Activated gamma-delta T cell treated with anti-CD3 and anti-CD28 coated beads, Interleukin-2, amount 50 U/mL, for 16 hours (primary cell): ENCODE measurements at regions not wholly inside any gene's neighbourhood (a gene's known extent, or its start where the extent isn't known, plus 50 kb on each side); places are given as distances from the start of the nearest gene placed in this dataset.
"Not testable (repeated sequence)": the region's sequence is repeated elsewhere in the genome, so short reads cannot be mapped to it uniquely, and the experiment has no call there.

ENCODE experiments used
- DNase-seq: peaks from one replicate; pipeline ENCODE4 v3.0.0-alpha.2; 2020; ENCODE audit warnings: low read depth

- DNase-seq, result no peak
These were observed 318.8 kb upstream of the PPARGC1A start for GRCh38 chr4:24208691-24209090.

GRCh38 chr4:24204708-24205107 is 314.9 kb upstream of the PPARGC1A start:
- not testable (repeated sequence) for DNase-seq

- DNase-seq, result no peak
These were observed 314.1 kb upstream of the PPARGC1A start for GRCh38 chr4:24203926-24204325.

GRCh38 chr4:24202579-24202978 is 312.7 kb upstream of the PPARGC1A start:
- DNase-seq, result no peak

GRCh38 chr4:24197955-24198354 is 308.1 kb upstream of the PPARGC1A start:
- DNase-seq, result no peak

GRCh38 chr4:24196785-24197184 is 306.9 kb upstream of the PPARGC1A start:
- DNase-seq, result no peak

- no peak for DNase-seq
These were observed 306.3 kb upstream of the PPARGC1A start for GRCh38 chr4:24195991-24196736.

- DNase-seq, result no peak
These were observed 302.3 kb upstream of the PPARGC1A start for GRCh38 chr4:24192018-24192641.

- no peak for DNase-seq
These were observed 301.2 kb upstream of the PPARGC1A start for GRCh38 chr4:24190761-24191695.

- no peak for DNase-seq
These were observed 298.6 kb upstream of the PPARGC1A start for GRCh38 chr4:24188459-24188858.

GRCh38 chr4:24186466-24186865 is 296.6 kb upstream of the PPARGC1A start:
- DNase-seq, result no peak

- DNase-seq, result no peak
These were observed 291.2 kb upstream of the PPARGC1A start for GRCh38 chr4:24181005-24181404.

GRCh38 chr4:24180586-24180985 is 290.7 kb upstream of the PPARGC1A start:
- DNase-seq, result no peak

GRCh38 chr4:24179201-24179840 is 289.5 kb upstream of the PPARGC1A start:
- no peak for DNase-seq

- not testable (repeated sequence) for DNase-seq
These were observed 287.6 kb upstream of the PPARGC1A start for GRCh38 chr4:24177443-24177842.

- DNase-seq, result no peak
These were observed 285.9 kb upstream of the PPARGC1A start for GRCh38 chr4:24175707-24176106.

GRCh38 chr4:24174602-24175001 is 284.8 kb upstream of the PPARGC1A start:
- no peak for DNase-seq

GRCh38 chr4:24172406-24172805 is 282.6 kb upstream of the PPARGC1A start:
- no peak for DNase-seq

- DNase-seq, result no peak
These were observed 280.1 kb upstream of the PPARGC1A start for GRCh38 chr4:24169956-24170355.

- no peak for DNase-seq
These were observed 278.8 kb upstream of the PPARGC1A start for GRCh38 chr4:24168658-24169057.

GRCh38 chr4:24166501-24166900 is 276.7 kb upstream of the PPARGC1A start:
- DNase-seq, result no peak

- DNase-seq, result no peak
These were observed 274.9 kb upstream of the PPARGC1A start for GRCh38 chr4:24164797-24165196.
